Panc1 (cell line): ENCODE measurements at regions not wholly inside any gene's neighbourhood (a gene's known extent, or its start where the extent isn't known, plus 50 kb on each side); places are given as distances from the start of the nearest gene placed in this dataset.

Experiments used
- ATAC-seq: fragments of 200-7000 bp; cut with Tn5 transposase; 2 replicates; pipeline ENCODE4 v1.9.1; 2020; ENCODE audit warnings: mild to moderate bottlenecking, moderate library complexity
- BruUV-seq: library from RNA; stranded (reverse); fragments of 400-500 nt; replicated peaks from 2 replicates; lab custom pipeline; 2021; lab: Mats Ljungman, UMichigan
- CTCF ChIA-PET: fragments of 300-600 bp; sonication (Branson Sonifier 250); formaldehyde crosslinking; loops from one replicate; lab custom pipeline; 2022; ENCODE audit warnings: antibody characterized with exemption; lab: Charles Lee
- POLR2A ChIA-PET: fragments of 300-600 bp; sonication (Branson Sonifier 250); formaldehyde crosslinking; loops from one replicate; lab custom pipeline; 2022; ENCODE audit warnings: antibody characterized with exemption; lab: Charles Lee
- DNase-seq: peaks from one replicate; pipeline ENCODE4 v3.0.0-alpha.2; 2010; ENCODE audit warnings: low read depth, low spot score
- H3K27ac ChIP-seq: 2 replicates; pipeline ENCODE4 v1.5.1; 2011; ENCODE audit warnings: mild to moderate bottlenecking, low read length, inconsistent platforms
- H3K27me3 ChIP-seq: fragments of 200-500 bp; sonication (Bioruptor generic); 2 replicates; pipeline ENCODE4 v1.6.0; 2014; ENCODE audit warnings: low read length, inconsistent platforms; ENCODE audit not compliant: control insufficient read depth, insufficient read depth
- H3K36me3 ChIP-seq: fragments of 200-500 bp; sonication (Bioruptor generic); 2 replicates; pipeline ENCODE4 v1.5.1; 2014; ENCODE audit warnings: inconsistent platforms, mild to moderate bottlenecking, low read length, moderate library complexity; ENCODE audit not compliant: control insufficient read depth, insufficient read depth
- H3K4me1 ChIP-seq: 2 replicates; pipeline ENCODE4 v1.5.1; 2011; ENCODE audit warnings: inconsistent platforms, mild to moderate bottlenecking, low read length, moderate library complexity; ENCODE audit not compliant: control insufficient read depth, insufficient read depth
- H3K4me3 ChIP-seq, 2 experiments: 2 replicates each; pipeline ENCODE4 v1.5.1; 2011 to 2012; ENCODE audit warnings: low read depth in 2 of 2, low read length in 2 of 2, mild to moderate bottlenecking in 2 of 2, inconsistent platforms in 1 of 2, moderate library complexity in 1 of 2
- H3K9me3 ChIP-seq: fragments of 200-500 bp; sonication (Bioruptor generic); 2 replicates; pipeline ENCODE4 v1.5.1; 2014; ENCODE audit warnings: low read depth, mild to moderate bottlenecking, inconsistent platforms, low read length, moderate library complexity; ENCODE audit not compliant: control insufficient read depth, insufficient read depth
- POLR2AphosphoS5 ChIP-seq: IDR thresholded peaks from 2 replicates; pipeline ENCODE4 v1.6.1; 2012; ENCODE audit warnings: mild to moderate bottlenecking, low read depth, low read length, moderate library complexity
- SIN3A ChIP-seq: IDR thresholded peaks from 2 replicates; pipeline ENCODE4 v1.6.1; 2012; ENCODE audit warnings: low read depth, mild to moderate bottlenecking, low read length, moderate library complexity, borderline replicate concordance; ENCODE audit not compliant: insufficient read depth
- TCF7L2 ChIP-seq: IDR thresholded peaks from 2 replicates; pipeline ENCODE4 v1.6.1; 2011; ENCODE audit warnings: mild to moderate bottlenecking, low read depth, low read length, inconsistent platforms
- in situ Hi-C: cut with HindIII; loops from 2 replicates; pipeline ENCODE4 v1.10.0; 2016; ENCODE audit warnings: low sequenced_read_pairs, low pct_unique_long_range_greater_than_20kb
- intact Hi-C: fragments of 100-400 bp; cut with micrococcal nuclease; formaldehyde crosslinking; loops from one replicate; pipeline ENCODE4 v1.10.0; 2022; ENCODE audit not compliant: unreplicated experiment
- TF ChIP-seq, protein P1 (sequence below): fragments of 450-650 bp; IDR thresholded peaks from 2 replicates; pipeline ENCODE4 v1.5.1; 2017; ENCODE audit warnings: mild to moderate bottlenecking
- TF ChIP-seq, protein P2 (sequence below), 2 experiments: IDR thresholded peaks; 2 replicates each; pipeline ENCODE4 v1.6.1; 2011 to 2012; ENCODE audit warnings: low read depth in 2 of 2, control low read depth in 1 of 2, low read length in 1 of 2, mild to moderate bottlenecking in 1 of 2, moderate library complexity in 1 of 2; ENCODE audit not compliant: insufficient read depth in 1 of 2

- Histone ChIP-seq H3K36me3 (no peaks in the 10 kb centered on the region), H3K4me1 (no peaks in the 10 kb centered on the region), H3K9me3 (no peaks in the 10 kb centered on the region), H3K27me3 (no peaks in the 10 kb centered on the region), H3K27ac (no peak overlapping the region), H3K4me3 (no peak overlapping the region)
- intact Hi-C loops: no loop called here
- ChIA-PET POLR2A (no interaction called here), CTCF (no interaction called here)
- DNase-seq (no peak), ATAC-seq (no peak)
- in situ Hi-C loops: no loop called here
- TF ChIP-seq POLR2AphosphoS5 (no peak), SIN3A (no peak), TCF7L2 (no peak)
- TF ChIP-seq, protein P1, sequence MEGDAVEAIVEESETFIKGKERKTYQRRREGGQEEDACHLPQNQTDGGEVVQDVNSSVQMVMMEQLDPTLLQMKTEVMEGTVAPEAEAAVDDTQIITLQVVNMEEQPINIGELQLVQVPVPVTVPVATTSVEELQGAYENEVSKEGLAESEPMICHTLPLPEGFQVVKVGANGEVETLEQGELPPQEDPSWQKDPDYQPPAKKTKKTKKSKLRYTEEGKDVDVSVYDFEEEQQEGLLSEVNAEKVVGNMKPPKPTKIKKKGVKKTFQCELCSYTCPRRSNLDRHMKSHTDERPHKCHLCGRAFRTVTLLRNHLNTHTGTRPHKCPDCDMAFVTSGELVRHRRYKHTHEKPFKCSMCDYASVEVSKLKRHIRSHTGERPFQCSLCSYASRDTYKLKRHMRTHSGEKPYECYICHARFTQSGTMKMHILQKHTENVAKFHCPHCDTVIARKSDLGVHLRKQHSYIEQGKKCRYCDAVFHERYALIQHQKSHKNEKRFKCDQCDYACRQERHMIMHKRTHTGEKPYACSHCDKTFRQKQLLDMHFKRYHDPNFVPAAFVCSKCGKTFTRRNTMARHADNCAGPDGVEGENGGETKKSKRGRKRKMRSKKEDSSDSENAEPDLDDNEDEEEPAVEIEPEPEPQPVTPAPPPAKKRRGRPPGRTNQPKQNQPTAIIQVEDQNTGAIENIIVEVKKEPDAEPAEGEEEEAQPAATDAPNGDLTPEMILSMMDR: no peak
- TF ChIP-seq, protein P2, sequence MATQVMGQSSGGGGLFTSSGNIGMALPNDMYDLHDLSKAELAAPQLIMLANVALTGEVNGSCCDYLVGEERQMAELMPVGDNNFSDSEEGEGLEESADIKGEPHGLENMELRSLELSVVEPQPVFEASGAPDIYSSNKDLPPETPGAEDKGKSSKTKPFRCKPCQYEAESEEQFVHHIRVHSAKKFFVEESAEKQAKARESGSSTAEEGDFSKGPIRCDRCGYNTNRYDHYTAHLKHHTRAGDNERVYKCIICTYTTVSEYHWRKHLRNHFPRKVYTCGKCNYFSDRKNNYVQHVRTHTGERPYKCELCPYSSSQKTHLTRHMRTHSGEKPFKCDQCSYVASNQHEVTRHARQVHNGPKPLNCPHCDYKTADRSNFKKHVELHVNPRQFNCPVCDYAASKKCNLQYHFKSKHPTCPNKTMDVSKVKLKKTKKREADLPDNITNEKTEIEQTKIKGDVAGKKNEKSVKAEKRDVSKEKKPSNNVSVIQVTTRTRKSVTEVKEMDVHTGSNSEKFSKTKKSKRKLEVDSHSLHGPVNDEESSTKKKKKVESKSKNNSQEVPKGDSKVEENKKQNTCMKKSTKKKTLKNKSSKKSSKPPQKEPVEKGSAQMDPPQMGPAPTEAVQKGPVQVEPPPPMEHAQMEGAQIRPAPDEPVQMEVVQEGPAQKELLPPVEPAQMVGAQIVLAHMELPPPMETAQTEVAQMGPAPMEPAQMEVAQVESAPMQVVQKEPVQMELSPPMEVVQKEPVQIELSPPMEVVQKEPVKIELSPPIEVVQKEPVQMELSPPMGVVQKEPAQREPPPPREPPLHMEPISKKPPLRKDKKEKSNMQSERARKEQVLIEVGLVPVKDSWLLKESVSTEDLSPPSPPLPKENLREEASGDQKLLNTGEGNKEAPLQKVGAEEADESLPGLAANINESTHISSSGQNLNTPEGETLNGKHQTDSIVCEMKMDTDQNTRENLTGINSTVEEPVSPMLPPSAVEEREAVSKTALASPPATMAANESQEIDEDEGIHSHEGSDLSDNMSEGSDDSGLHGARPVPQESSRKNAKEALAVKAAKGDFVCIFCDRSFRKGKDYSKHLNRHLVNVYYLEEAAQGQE (IDR thresholded peaks at IDR 0.05; ENCODE audit: insufficient read depth in 1 of 2, low read depth in 2 of 2, low read length in 1 of 2): no peak
- no TSS peak for BruUV-seq
These were observed 258.4 kb upstream of the FAM83B start for GRCh38 chr6:54588176-54588575.

GRCh38 chr6:54595844-54596243, 250.7 kb upstream of the FAM83B start:
- Histone ChIP-seq H3K36me3 (no peaks in the 10 kb centered on the region), H3K27me3 (no peaks in the 10 kb centered on the region), H3K9me3 (no peaks in the 10 kb centered on the region), H3K4me3 (no peak overlapping the region), H3K27ac (no peak overlapping the region), H3K4me1 (no peaks in the 10 kb centered on the region)
- intact Hi-C loops (no loop called here), in situ Hi-C loops (no loop called here)
- BruUV-seq: no TSS peak
- DNase-seq: no peak
- no peak for ATAC-seq
- ChIA-PET POLR2A (no interaction called here), CTCF (no interaction called here)
- no peak for TF ChIP-seq POLR2AphosphoS5
- TF ChIP-seq, protein P2 (IDR thresholded peaks at IDR 0.05; ENCODE audit: insufficient read depth in 1 of 2, low read depth in 2 of 2, low read length in 1 of 2): no peak
- TF ChIP-seq TCF7L2: no peak
- TF ChIP-seq, protein P1: no peak
- TF ChIP-seq SIN3A: no peak
